Thyroid gland (tissue), 4 donors: ENCODE measurements at regions not wholly inside any gene's neighbourhood (a gene's known extent, or its start where the extent isn't known, plus 50 kb on each side); places are given as distances from the start of the nearest gene placed in this dataset.

ENCODE experiments used
- CTCF ChIP-seq, 6 experiments: fragments of 200-600 bp in 3 of 6; fragments of 450-650 bp in 3 of 6; sonication (generic) in 3 of 6; IDR thresholded peaks; one replicate each; pipeline ENCODE4 v1.5.1; 2016 to 2019; ENCODE audit warnings: antibody characterized with exemption in 6 of 6, mild to moderate bottlenecking in 2 of 6, inconsistent platforms in 1 of 6, moderate library complexity in 1 of 6
- POLR2A ChIP-seq, 2 donors: fragments of 450-650 bp; IDR thresholded peaks; one replicate each; pipeline ENCODE4 v1.6.1; 2017; ENCODE audit warnings: antibody characterized with exemption in 2 of 2, mild to moderate bottlenecking in 2 of 2, moderate library complexity in 1 of 2

DNA sequence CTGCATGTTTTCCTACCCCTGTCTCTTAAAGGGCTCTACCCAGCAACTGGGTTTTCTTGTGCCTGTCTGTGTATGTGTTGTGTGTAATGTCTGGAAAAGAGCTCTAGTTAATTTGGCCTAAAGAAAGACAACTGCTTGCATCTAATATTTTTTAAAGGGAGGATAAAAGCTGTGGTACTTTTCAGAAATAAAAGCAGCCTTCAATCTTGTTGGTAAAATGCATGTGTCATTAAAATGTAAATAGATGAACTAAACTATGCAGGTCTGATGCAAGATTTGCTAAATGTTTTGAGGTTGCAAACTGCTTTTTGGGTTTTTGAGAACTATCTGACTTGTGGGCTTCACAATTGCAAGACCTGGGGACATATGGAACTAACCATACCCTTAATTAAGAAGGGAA, 445.3 kb downstream of the HTR7 start:
- TF ChIP-seq CTCF (IDR thresholded peaks at IDR 0.05) (no peak), POLR2A (IDR thresholded peaks at IDR 0.05) (no peak)
